HG02678 (cell line): ENCODE measurements at regions not wholly inside any gene's neighbourhood (a gene's known extent, or its start where the extent isn't known, plus 50 kb on each side); places are given as distances from the start of the nearest gene placed in this dataset.
A peak's percentile ranks its signal among the peaks of the same experiment; 100 is the strongest.

ENCODE experiments used
- ATAC-seq: cut with Tn5 transposase; IDR thresholded peaks from one replicate; pipeline ENCODE4 v1.9.1; 2021; ENCODE audit warnings: mild to moderate bottlenecking, moderate library complexity; ENCODE audit not compliant: unreplicated experiment

- ATAC-seq = no peak
These were observed 189.7 kb downstream of the BCAT1 start for GRCh38 chr12:24759155-24759554.

GRCh38 chr12:24756479-24757024 lies 192.3 kb downstream of the BCAT1 start:
- ATAC-seq = no peak

DNA sequence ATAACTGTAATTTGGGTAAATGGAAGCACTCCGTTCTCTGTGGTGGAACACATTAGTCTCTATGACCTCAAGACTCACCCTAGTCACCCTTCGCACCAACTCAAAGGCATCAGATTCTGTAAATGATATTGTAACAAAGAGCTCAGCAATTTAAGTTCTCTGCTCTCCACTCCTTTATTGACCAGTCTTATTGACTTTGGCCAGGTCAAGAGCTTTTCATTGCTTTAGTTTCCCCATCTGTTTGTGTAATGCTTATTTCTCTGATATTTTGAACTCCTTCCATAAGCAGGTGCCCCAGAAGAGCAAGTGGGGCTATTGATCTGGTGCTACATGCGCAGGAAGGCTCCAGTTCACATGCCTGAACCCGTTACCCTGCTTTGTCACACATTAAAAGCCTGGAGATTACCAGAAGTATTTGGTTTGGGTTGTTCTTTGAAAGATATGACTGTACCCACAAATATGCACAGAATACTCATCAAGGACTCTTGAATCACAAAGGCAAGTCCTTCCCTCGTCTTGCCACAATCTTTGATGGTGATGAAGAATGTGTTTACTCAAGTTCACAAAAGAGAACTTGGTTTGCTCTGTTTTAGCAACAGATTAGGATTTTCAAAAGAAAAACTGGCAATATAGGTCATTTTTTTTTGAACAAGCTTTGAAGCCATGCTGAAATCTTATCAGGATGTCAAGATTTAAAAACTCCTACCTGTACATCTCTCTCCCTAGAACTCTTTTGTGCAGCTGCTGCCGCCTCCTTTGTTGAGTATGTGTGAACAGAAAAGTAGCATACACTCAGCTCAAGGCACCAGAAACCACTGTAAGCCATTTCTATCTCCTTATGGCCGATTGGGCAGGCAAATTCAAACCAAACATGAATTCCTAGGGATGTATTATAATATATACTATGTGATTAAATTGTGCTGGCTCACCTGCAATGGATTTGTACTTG lies 193.9 kb downstream of the BCAT1 start:
- ATAC-seq = no peak

DNA sequence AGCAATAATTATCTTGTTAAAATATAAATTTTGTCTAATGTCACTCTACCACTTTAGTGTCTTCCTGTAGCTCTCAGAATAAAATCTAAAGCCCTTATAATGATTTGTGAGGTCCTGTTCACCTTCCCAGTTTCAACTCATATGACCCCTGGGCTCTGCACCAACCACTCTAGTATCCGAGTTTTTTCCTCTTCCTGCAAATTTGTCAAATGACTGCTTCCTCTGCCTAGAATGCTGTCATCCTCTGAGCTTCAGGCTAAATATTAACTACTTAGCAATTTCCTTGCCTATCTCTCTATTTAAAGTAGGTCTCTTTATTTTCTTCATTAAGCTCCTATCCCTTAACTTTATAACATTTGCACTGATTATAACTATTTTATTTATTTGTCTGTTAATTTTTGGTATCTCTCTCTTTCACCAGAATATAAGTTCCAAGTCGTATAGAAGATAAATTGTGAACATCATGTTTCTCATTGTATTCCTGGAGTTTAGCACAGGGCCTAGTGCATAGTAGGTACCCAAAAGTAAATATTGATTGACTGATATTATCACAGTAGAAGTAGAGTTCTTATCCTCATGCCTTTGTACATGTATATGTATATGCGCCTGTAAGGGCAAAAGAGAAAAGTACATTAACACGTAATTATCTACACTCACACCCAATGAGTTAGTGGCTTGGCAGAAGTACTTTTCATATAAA lies 196.0 kb downstream of the BCAT1 start:
- ATAC-seq = no peak

GRCh38 chr12:24751181-24751580 lies 197.7 kb downstream of the BCAT1 start:
- ATAC-seq = no peak

DNA sequence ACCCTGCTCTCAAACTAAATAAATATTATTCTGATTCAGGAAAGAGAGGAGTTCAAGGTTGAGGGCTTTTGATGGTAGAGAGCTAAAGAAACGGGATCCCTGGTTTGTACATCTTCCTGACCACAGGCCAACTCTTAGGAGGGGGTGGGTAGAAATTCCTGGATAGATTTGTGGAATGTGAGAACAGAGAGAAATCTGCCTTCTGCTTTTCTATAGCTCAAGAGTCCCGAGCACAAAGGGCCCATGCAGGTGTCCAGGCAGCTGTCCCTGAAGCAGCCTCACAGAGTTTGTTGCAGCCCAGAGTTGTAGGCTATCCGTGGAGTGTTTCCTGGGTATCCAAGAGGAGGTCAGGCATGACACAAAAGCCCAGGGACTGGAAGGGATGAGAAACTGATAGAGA lies 198.6 kb downstream of the BCAT1 start:
- no peak for ATAC-seq

GRCh38 chr12:24749171-24749570 lies 199.7 kb downstream of the BCAT1 start:
- ATAC-seq = no peak

DNA sequence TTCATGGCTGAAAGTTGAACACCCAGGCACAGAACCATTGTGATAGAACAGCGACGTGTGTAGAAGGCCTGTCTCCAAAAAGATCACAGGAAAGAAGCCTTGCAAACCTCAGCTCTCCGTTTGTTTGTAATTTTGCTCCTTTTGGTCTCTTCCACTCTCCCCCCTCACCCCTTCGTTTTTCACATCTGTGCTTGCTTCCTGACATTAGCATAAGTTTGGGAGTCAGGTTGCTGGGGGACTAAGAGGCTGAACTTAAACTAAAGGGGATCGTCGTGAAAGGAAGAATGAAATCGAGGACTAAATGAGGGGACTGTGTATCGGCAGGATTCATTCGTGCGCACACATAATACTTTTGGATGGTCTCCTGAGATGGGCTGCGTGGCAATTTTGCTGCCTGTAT lies 200.6 kb downstream of the BCAT1 start:
- no peak for ATAC-seq

DNA sequence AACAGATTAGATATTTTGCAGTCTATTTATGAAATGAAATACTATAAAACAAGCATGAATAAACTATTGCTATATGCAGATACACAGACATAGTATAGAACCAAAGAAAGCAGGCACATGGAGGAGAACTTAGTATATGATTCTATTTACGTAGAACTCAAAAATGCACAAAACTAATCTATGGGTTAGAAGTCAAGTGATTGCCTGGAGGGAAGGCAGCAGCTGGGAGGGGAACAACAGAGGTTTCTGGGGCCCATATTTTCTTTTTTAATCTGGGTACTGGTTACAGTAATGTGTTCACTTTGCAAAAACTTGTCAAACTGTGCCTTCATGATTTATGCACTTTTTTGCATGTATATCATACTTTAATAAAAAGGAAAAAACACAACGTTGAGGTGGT lies 202.0 kb downstream of the BCAT1 start:
- no peak for ATAC-seq

DNA sequence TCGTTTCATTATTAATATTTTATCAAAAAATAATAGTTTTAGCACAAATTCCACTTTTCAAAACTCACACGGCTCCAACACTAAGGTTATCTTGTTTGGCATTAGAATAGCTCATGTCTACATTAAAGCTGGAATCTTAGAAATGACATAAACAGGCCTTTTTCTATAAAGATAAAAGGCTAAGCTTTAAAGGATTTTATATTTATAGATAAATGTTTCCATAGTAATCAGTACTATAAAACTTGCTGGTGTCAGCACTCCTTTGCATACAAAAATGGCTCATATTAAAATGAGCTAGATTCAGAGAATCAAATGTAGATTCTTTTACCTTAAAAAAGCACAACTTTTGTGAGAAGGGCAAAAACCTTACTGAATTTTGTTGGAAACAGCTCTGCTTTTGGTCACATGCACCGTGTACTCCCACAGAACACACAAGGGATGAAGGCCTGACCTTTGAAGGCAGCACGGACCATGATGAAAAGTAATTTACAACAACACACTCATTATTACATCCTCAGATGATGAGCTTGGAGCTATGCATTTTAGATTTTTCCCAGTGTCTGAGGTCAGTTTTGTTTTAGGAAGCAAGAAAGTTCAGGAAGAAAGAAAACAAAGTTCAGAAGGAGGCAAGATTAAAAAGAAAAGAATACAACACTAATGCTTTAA lies 202.8 kb downstream of the BCAT1 start:
- no peak for ATAC-seq

- no peak for ATAC-seq
These were observed 204.7 kb downstream of the BCAT1 start for GRCh38 chr12:24743941-24744793.

GRCh38 chr12:24742378-24742777 lies 206.5 kb downstream of the BCAT1 start:
- ATAC-seq = peak; percentile 88

DNA sequence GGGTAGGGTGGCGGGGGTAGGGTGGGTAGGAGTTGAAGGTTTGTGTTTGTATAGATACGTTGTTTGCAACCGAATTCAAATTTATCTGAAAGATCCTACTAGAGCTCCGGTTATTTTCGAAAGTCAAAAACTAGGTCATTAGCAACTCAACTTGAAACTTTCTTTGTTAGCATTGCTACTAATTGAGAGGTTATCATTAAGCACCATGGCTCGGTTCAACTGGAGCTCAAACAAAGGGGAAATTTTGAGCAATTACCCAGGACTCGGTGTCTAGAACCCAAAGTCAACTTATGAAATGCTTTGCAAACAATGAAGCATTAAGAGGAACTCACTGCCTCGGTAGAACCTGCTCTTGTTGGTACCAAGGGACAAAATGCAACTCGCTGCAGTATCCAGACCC lies 207.7 kb downstream of the BCAT1 start:
- ATAC-seq = peak; percentile 49

DNA sequence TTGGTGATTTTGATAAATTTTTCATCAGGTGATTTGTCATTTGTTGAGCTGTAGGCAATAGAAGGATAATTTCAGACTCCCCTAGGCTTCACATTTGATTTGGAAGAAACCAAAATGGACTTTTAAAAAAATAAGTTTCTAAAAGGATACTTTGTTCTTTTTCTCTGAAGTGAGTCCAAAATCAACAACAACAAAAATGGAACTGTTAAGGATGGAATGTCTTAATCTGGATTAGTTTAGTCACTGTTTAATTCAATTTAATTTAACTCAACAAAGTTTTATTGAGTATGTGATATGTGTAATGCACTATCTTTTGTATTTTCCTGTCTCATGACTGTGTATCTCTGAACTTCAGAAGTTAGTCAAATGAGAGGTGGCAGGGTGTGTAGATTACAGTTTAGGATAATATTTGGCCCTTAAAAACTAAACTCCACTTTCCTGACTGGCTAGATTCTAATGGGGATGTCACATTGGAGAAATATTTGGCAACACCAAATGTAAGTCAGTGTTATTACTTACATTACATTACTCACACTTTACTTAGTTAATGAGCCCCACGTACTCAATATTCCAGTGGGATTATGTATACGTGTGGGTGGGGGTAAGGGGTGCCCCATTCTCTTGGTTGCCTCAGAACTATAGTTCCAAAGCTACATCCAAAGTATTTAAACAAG lies 209.7 kb downstream of the BCAT1 start:
- ATAC-seq = no peak

GRCh38 chr12:24738441-24738840 lies 210.5 kb downstream of the BCAT1 start:
- ATAC-seq = no peak

- ATAC-seq = no peak
These were observed 217.3 kb downstream of the BCAT1 start for GRCh38 chr12:24731596-24731995.

DNA sequence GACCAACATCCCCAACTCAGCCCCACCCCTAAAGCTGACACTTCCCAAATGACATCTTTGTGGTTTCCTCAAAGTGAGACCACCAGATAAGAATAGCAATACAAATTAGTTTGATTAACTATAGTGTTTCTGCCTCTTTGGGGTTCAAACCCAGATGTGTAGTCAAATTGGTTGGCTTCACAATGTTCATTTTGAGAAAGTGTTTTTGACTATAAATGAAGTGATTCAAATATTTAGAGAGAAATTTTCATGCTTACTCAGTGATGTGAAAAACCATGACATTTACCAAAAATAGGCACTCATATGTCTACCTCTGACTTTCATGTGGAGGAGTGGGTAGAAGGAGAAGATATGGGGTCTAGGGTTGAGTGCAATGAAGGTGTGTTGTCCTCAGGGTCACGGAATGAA lies 218.4 kb downstream of the BCAT1 start:
- peak; percentile 69 for ATAC-seq

DNA sequence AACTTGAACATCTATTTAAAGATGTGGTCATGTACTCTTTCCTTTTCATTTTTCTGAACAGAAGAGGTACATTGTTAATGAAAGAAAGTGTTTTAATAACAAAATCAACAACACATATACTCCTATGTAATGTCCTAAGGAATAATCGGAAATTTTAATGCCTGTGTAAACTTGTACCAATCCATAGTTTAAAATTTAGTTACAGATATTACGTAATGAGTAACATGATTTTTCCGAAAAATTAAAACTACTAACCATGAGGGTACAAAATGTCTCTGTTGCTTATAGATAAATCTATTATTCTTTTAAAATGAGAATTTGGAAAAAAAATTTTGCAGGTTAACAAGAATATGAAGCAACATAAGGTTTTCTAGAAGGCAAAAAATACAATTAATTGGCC lies 220.1 kb downstream of the BCAT1 start:
- ATAC-seq = no peak

DNA sequence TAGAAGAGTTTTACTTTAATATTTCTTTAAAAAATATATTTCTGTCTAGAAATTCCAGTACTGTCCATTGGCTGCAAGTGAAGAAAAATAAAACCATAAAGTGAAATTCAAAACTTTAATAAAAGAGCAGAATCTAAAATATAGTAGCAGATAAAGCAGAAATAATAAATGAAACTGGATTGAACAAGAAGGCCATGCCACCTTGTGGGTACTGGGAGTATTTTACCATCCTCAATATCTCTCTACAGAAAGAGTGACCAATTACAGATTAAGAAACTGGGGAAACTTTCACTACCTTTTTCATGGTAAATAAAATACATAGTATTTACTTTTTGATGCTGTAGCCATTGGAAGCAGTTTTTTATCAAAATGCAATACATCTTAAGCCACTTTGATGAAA lies 220.5 kb downstream of the BCAT1 start:
- peak; percentile 40 for ATAC-seq

DNA sequence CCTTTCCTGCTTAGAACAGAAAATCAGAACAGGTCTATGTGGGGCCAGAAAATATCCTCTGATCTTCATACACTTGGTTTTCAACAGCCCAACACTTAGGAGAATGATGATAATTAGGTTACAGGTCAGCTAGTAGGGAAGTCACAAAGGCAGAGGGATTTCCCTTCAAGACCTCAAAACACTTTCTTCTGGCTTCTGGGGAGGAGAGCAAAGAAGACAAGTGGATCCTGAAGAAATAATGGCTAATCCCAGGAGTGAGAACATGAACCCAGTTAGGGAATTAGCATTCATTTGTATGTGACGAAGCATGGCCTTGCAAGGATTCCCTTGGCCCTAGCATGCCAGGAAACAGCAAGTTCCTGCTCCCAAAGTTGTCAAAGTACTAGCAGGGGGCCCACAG lies 223.3 kb downstream of the BCAT1 start:
- ATAC-seq = no peak
